Prostate gland (tissue), 2 donors: ENCODE measurements at regions not wholly inside any gene's neighbourhood (a gene's known extent, or its start where the extent isn't known, plus 50 kb on each side); places are given as distances from the start of the nearest gene placed in this dataset.

Experiments
- DNase-seq: peaks from one replicate; pipeline ENCODE4 v3.0.0-alpha.2; 2019; ENCODE audit warnings: low spot score
- H3K27ac ChIP-seq, 2 donors: fragments of 200-600 bp; sonication (generic); 2 replicates each; pipeline ENCODE4 v1.5.1; 2017 to 2019
- H3K27me3 ChIP-seq: fragments of 200-600 bp; sonication (generic); replicated peaks from 2 replicates; pipeline ENCODE4 v1.5.1; 2019; ENCODE audit not compliant: insufficient read depth
- H3K36me3 ChIP-seq, 2 donors: fragments of 200-600 bp; sonication (generic); 1 replicate in 1 of 2; 2 replicates in 1 of 2; pipeline versions ENCODE4 v1.5.1 to v1.8.1; 2017 to 2019
- H3K4me1 ChIP-seq: fragments of 200-600 bp; sonication (generic); replicated peaks from 2 replicates; pipeline ENCODE4 v1.5.1; 2019
- H3K4me3 ChIP-seq, 2 donors: fragments of 200-600 bp; sonication (generic); 2 replicates each; pipeline ENCODE4 v1.5.1; 2017 to 2019
- H3K9me3 ChIP-seq: fragments of 200-600 bp; sonication (generic); 2 replicates; pipeline ENCODE4 v1.5.1; 2017
- CTCF ChIP-seq, 4 experiments: fragments of 200-600 bp in 2 of 4; fragments of 450-650 bp in 2 of 4; sonication (generic) in 2 of 4; IDR thresholded peaks; 1 replicate in 3 of 4; 2 replicates in 1 of 4; pipeline ENCODE4 v1.5.1; 2016 to 2019; ENCODE audit warnings: antibody characterized with exemption in 4 of 4, mild to moderate bottlenecking in 2 of 4, moderate library complexity in 2 of 4
- POLR2A ChIP-seq: fragments of 450-650 bp; IDR thresholded peaks from one replicate; pipeline ENCODE4 v1.6.1; 2016; ENCODE audit warnings: antibody characterized with exemption, mild to moderate bottlenecking
- POLR2AphosphoS5 ChIP-seq: sonication (generic); formaldehyde crosslinking; IDR thresholded peaks from one replicate; pipeline ENCODE4 v1.6.1; 2017; ENCODE audit warnings: antibody characterized with exemption
- WGBS: methylation state at CpG from one replicate; pipeline ENCODE4 v1.1.5; 2018; 5-methylcytosine and 5-hydroxymethylcytosine counted together
- intact Hi-C: fragments of 100-400 bp; cut with DNase I; formaldehyde crosslinking; loops from one replicate; pipeline ENCODE4 v1.14.2; 2022

GRCh38 chr20:6502219-6502618, 265.3 kb upstream of the BMP2 start:
- 72% methylated on average over 2 of the region's 2 CpGs for WGBS
- TF ChIP-seq POLR2AphosphoS5 (no peak), POLR2A (no peak), CTCF (IDR thresholded peaks at IDR 0.05) (no peak)
- H3K4me3 ChIP-seq = no peak overlapping the region
- H3K9me3 ChIP-seq = no peaks in the 10 kb centered on the region
- H3K27me3 ChIP-seq = no peaks in the 10 kb centered on the region
- no peak overlapping the region for H3K27ac ChIP-seq
- no peaks in the 10 kb centered on the region for H3K36me3 ChIP-seq
- intact Hi-C loops = no loop called here
- no peaks in the 10 kb centered on the region for H3K4me1 ChIP-seq
- no peak for DNase-seq

- 68% methylated on average over 1 of the region's 1 CpG for WGBS
- no peak overlapping the region for H3K27ac ChIP-seq
- H3K4me1 ChIP-seq = no peaks in the 10 kb centered on the region
- intact Hi-C loops = no loop called here
- no peak overlapping the region for H3K4me3 ChIP-seq
- TF ChIP-seq POLR2A (no peak), CTCF (IDR thresholded peaks at IDR 0.05) (no peak), POLR2AphosphoS5 (no peak)
- no peaks in the 10 kb centered on the region for H3K36me3 ChIP-seq
- H3K27me3 ChIP-seq = no peaks in the 10 kb centered on the region
- H3K9me3 ChIP-seq = no peaks in the 10 kb centered on the region
- DNase-seq = no peak
Observed at GRCh38 chr20:6501061-6501460, 266.4 kb upstream of the BMP2 start.

DNA sequence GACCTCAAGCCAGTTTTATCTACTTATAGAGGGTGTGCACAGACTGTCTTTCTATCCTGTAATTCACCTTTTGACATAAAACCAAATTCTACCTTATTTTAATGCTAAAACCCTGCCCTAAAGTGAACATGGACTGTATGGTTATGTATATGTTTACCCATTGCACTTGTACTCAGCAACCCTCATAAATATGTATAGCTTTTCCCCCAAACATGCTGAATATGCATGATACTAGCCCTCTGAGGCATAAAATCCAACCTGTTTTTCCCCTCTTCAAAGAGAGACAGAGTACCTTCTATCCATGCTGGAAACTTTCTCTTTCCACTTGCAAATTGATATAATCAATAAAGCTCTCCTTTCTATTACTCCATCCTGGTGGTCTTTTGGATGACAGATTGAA, 267.9 kb upstream of the BMP2 start:
- no peak overlapping the region for H3K4me3 ChIP-seq
- H3K9me3 ChIP-seq = no peaks in the 10 kb centered on the region
- no peaks in the 10 kb centered on the region for H3K27me3 ChIP-seq
- H3K27ac ChIP-seq = no peak overlapping the region
- TF ChIP-seq POLR2AphosphoS5 = no peak
- no peak for TF ChIP-seq CTCF (IDR thresholded peaks at IDR 0.05)
- TF ChIP-seq POLR2A = no peak
- intact Hi-C loops = no loop called here
- H3K4me1 ChIP-seq = no peaks in the 10 kb centered on the region
- no peak for DNase-seq
- H3K36me3 ChIP-seq = no peaks in the 10 kb centered on the region

DNA sequence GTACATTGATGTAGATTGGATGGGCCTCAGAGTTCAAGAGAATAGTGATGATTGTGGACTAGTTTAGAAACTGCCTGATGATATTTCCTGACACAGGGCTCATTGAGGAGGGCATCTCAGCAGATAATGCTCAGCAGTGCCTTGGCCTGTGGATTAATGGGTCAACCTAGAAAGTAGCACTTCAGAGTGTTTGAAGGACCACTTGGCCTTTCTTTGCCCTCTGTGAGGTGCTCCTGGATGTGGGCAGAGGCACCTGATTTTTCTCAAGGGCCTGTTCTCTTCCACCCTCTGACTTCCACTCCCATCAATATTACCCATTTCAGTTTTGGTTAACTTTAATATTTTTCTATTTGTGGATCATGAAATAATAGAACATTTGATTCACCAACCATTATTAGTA, 270.6 kb upstream of the BMP2 start:
- H3K27me3 ChIP-seq = no peaks in the 10 kb centered on the region
- TF ChIP-seq CTCF (IDR thresholded peaks at IDR 0.05) (no peak), POLR2A (no peak), POLR2AphosphoS5 (no peak)
- intact Hi-C loops = no loop called here
- H3K27ac ChIP-seq = no peak overlapping the region
- H3K4me1 ChIP-seq = no peaks in the 10 kb centered on the region
- H3K36me3 ChIP-seq = no peaks in the 10 kb centered on the region
- no peak for DNase-seq
- no peak overlapping the region for H3K4me3 ChIP-seq
- H3K9me3 ChIP-seq = no peaks in the 10 kb centered on the region

GRCh38 chr20:6495907-6496306, 271.6 kb upstream of the BMP2 start:
- Histone ChIP-seq H3K27ac (no peak overlapping the region), H3K4me3 (no peak overlapping the region), H3K27me3 (no peaks in the 10 kb centered on the region), H3K4me1 (no peaks in the 10 kb centered on the region), H3K9me3 (no peaks in the 10 kb centered on the region), H3K36me3 (no peaks in the 10 kb centered on the region)
- TF ChIP-seq POLR2A (no peak), CTCF (IDR thresholded peaks at IDR 0.05) (no peak), POLR2AphosphoS5 (no peak)
- DNase-seq = no peak
- intact Hi-C loops = no loop called here
- 86% methylated on average over 1 of the region's 1 CpG for WGBS
